H9 (cell line): ENCODE measurements at regions not wholly inside any gene's neighbourhood (a gene's known extent, or its start where the extent isn't known, plus 50 kb on each side); places are given as distances from the start of the nearest gene placed in this dataset.

Experiments used
- DNase-seq: peaks from one replicate; pipeline ENCODE4 v3.0.0-alpha.2; 2017
- H2AFZ ChIP-seq: one replicate; pipeline ENCODE4 v1.6.1; 2013; ENCODE audit warnings: mild to moderate bottlenecking, low read length, control low read depth, moderate library complexity
- H2AK5ac ChIP-seq: 2 replicates; pipeline ENCODE4 v1.6.1; 2013; ENCODE audit warnings: low read length, control low read depth, mixed read lengths; ENCODE audit not compliant: insufficient read length
- H2BK120ac ChIP-seq: one replicate; pipeline ENCODE4 v1.6.1; 2013; ENCODE audit warnings: low read depth, mild to moderate bottlenecking, low read length, control low read depth, inconsistent platforms; ENCODE audit not compliant: poor library complexity, severe bottlenecking
- H2BK12ac ChIP-seq: 2 replicates; pipeline ENCODE4 v1.6.1; 2013; ENCODE audit warnings: low read length, control low read depth, mixed read lengths, low read depth; ENCODE audit not compliant: insufficient read length
- H2BK15ac ChIP-seq: 2 replicates; pipeline ENCODE4 v1.6.1; 2013; ENCODE audit warnings: low read depth, low read length, control low read depth
- H2BK20ac ChIP-seq: one replicate; pipeline ENCODE4 v1.6.1; 2013; ENCODE audit warnings: low read depth, mild to moderate bottlenecking, low read length, control low read depth, inconsistent platforms; ENCODE audit not compliant: poor library complexity, severe bottlenecking
- H2BK5ac ChIP-seq: 2 replicates; pipeline ENCODE4 v1.6.1; 2013; ENCODE audit warnings: low read length, control low read depth, mixed read lengths; ENCODE audit not compliant: insufficient read length
- H3K14ac ChIP-seq: 2 replicates; pipeline ENCODE4 v1.6.1; 2013; ENCODE audit warnings: low read length, control low read depth; ENCODE audit not compliant: insufficient read depth
- H3K18ac ChIP-seq: 2 replicates; pipeline ENCODE4 v1.6.1; 2013; ENCODE audit warnings: low read depth, mild to moderate bottlenecking, mixed read lengths, low read length, control low read depth; ENCODE audit not compliant: insufficient read length
- H3K23ac ChIP-seq: 2 replicates; pipeline ENCODE4 v1.6.1; 2013; ENCODE audit warnings: low read length, control low read depth, mixed read lengths, low read depth; ENCODE audit not compliant: insufficient read length
- H3K23me2 ChIP-seq: 2 replicates; pipeline ENCODE4 v1.6.1; 2013; ENCODE audit warnings: low read depth, mild to moderate bottlenecking, mixed read lengths, low read length, control low read depth; ENCODE audit not compliant: insufficient read length, poor library complexity, severe bottlenecking
- H3K27ac ChIP-seq: 2 replicates; pipeline ENCODE4 v1.5.1; 2013; ENCODE audit warnings: low read length, control low read depth, mixed read lengths, low read depth; ENCODE audit not compliant: insufficient read length
- H3K27me3 ChIP-seq: 2 replicates; pipeline ENCODE4 v1.6.1; 2013; ENCODE audit warnings: low read length, control low read depth, inconsistent platforms; ENCODE audit not compliant: insufficient read depth
- H3K4ac ChIP-seq: 2 replicates; pipeline ENCODE4 v1.6.1; 2013; ENCODE audit warnings: low read depth, mild to moderate bottlenecking, control low read depth, inconsistent platforms, low read length, moderate library complexity
- H3K4me1 ChIP-seq: 2 replicates; pipeline ENCODE4 v1.6.1; 2013; ENCODE audit warnings: low read length, control low read depth, inconsistent platforms; ENCODE audit not compliant: insufficient read depth
- H3K4me2 ChIP-seq: 2 replicates; pipeline ENCODE4 v1.6.1; 2013; ENCODE audit warnings: low read length, control low read depth, mixed read lengths; ENCODE audit not compliant: insufficient read length, insufficient read depth
- H3K56ac ChIP-seq: 2 replicates; pipeline ENCODE4 v1.6.1; 2013; ENCODE audit warnings: low read depth, mild to moderate bottlenecking, mixed read lengths, low read length, control low read depth; ENCODE audit not compliant: insufficient read length
- H3K79me1 ChIP-seq: 2 replicates; pipeline ENCODE4 v1.6.1; 2013; ENCODE audit warnings: low read depth, mild to moderate bottlenecking, moderate library complexity, low read length, control low read depth, inconsistent platforms; ENCODE audit not compliant: insufficient read depth, poor library complexity, severe bottlenecking
- H3K79me2 ChIP-seq: 2 replicates; pipeline ENCODE4 v1.6.1; 2013; ENCODE audit warnings: low read length, control low read depth, inconsistent platforms; ENCODE audit not compliant: insufficient read depth
- H3K9ac ChIP-seq: 2 replicates; pipeline ENCODE4 v1.6.1; 2013; ENCODE audit warnings: low read length, control low read depth, mixed read lengths; ENCODE audit not compliant: insufficient read length; ENCODE audit errors: extremely low read depth
- H3K9me3 ChIP-seq: one replicate; pipeline ENCODE4 v1.6.1; 2013; ENCODE audit warnings: low read depth, low read length, inconsistent platforms; ENCODE audit not compliant: control insufficient read depth
- H3T11ph ChIP-seq: one replicate; pipeline ENCODE4 v1.6.1; 2013; ENCODE audit warnings: mild to moderate bottlenecking, low read length, control low read depth, inconsistent platforms
- H4K20me1 ChIP-seq: one replicate; pipeline ENCODE4 v1.6.1; 2013; ENCODE audit not compliant: control insufficient read depth, insufficient read length, insufficient read depth
- H4K5ac ChIP-seq: 2 replicates; pipeline ENCODE4 v1.6.1; 2013; ENCODE audit warnings: low read depth, mild to moderate bottlenecking, mixed read lengths, low read length, control low read depth; ENCODE audit not compliant: insufficient read length
- H4K8ac ChIP-seq: replicated peaks from 2 replicates; pipeline ENCODE4 v1.6.1; 2013; ENCODE audit warnings: low read length, control low read depth, mixed read lengths, low read depth; ENCODE audit not compliant: insufficient read length
- H4K91ac ChIP-seq: 2 replicates; pipeline ENCODE4 v1.6.1; 2013; ENCODE audit warnings: low read depth, mild to moderate bottlenecking, moderate library complexity, mixed read lengths, low read length, control low read depth; ENCODE audit not compliant: insufficient read length
- H3K27ac Mint-ChIP-seq, 3 experiments: 2 replicates in 2 of 3; 3 replicates in 1 of 3; pipeline ENCODE4 v1.8.0; 2020 to 2021; ENCODE audit warnings: mixed read lengths in 3 of 3, mild to moderate bottlenecking in 1 of 3, moderate library complexity in 1 of 3
- H3K27me3 Mint-ChIP-seq: 2 replicates; pipeline ENCODE4 v1.8.0; 2021; ENCODE audit warnings: low read depth, mild to moderate bottlenecking, moderate library complexity, mixed read lengths
- H3K36me3 Mint-ChIP-seq, 3 experiments: 2 replicates in 2 of 3; 3 replicates in 1 of 3; pipeline ENCODE4 v1.8.0; 2020 to 2021; ENCODE audit warnings: low read depth in 3 of 3, mixed read lengths in 3 of 3; ENCODE audit not compliant: insufficient read depth in 1 of 3
- H3K4me1 Mint-ChIP-seq, 2 experiments: 2 replicates each; pipeline ENCODE4 v1.8.0; 2020; ENCODE audit warnings: mixed read lengths in 2 of 2
- H3K4me3 Mint-ChIP-seq, 2 experiments: 2 replicates in 1 of 2; 3 replicates in 1 of 2; pipeline ENCODE4 v1.8.0; 2020 to 2021; ENCODE audit warnings: mild to moderate bottlenecking in 2 of 2, mixed read lengths in 2 of 2, moderate library complexity in 1 of 2
- H3K9me3 Mint-ChIP-seq, 2 experiments: 2 replicates in 1 of 2; 3 replicates in 1 of 2; pipeline ENCODE4 v1.8.0; 2020; ENCODE audit warnings: mild to moderate bottlenecking in 2 of 2, mixed read lengths in 2 of 2, moderate library complexity in 1 of 2
- CTCF ChIP-seq: fragments of 200-600 bp; sonication (generic); conservative IDR thresholded peaks from 3 replicates; pipeline ENCODE4 v1.8.0; 2021; ENCODE audit warnings: antibody characterized with exemption, mild to moderate bottlenecking
- WGBS: extraction: QIAGEN DNeasy Blood & Tissue Kit; methylation state at CpG from one replicate; pipeline ENCODE4 v1.1.7; 2013; ENCODE audit warnings: missing lambda C conversion rate, low lambda C conversion rate, mixed read lengths; ENCODE audit not compliant: insufficient read length; ENCODE audit errors: extremely low coverage; 5-methylcytosine and 5-hydroxymethylcytosine counted together

DNA sequence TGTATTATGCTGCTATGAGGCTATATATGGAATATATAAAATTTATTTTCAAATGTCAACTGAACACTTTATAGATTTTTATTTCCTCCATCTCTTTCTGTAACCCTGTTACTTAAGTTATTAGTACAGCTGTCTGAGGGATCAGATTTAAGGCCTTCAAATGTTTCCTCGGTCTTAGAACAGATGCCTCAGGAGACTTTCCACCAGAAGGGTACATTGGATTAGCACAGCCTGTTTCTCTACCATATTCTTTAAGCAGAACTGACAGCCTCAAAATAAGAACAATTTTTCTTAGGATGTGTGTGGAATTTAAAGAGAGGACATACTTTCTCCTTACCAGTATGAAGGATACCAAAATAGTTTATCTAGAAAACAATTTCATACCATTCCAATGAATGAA is 53.0 kb upstream of the HGF start:
- no peak for TF ChIP-seq CTCF
- Histone ChIP-seq H2AFZ (no peak overlapping the region), H2AK5ac (no peak overlapping the region), H4K5ac (no peak overlapping the region), H3K14ac (no peak overlapping the region), H2BK15ac (no peak overlapping the region), H3K9ac (no peak overlapping the region), H3K18ac (no peak overlapping the region), H3K4ac (no peak overlapping the region), H3K9me3 (no peaks in the 10 kb centered on the region), H4K8ac (no peak overlapping the region), H2BK12ac (no peak overlapping the region), H3K23ac (no peak overlapping the region), H4K20me1 (no peaks in the 10 kb centered on the region), H3K27me3 (no peaks in the 10 kb centered on the region), H3K56ac (no peak overlapping the region), H2BK20ac (no peak overlapping the region), H4K91ac (no peak overlapping the region), H3K79me2 (no peaks in the 10 kb centered on the region), H3K79me1 (no peaks in the 10 kb centered on the region), H3K27ac (no peak overlapping the region), H3K4me1 (no peaks in the 10 kb centered on the region), H3K23me2 (no peaks in the 10 kb centered on the region), H2BK120ac (no peak overlapping the region), H3K4me2 (no peak overlapping the region), H2BK5ac (no peak overlapping the region), H3T11ph (no peak overlapping the region)
- Mint-ChIP-seq H3K27ac (no peak overlapping the region), H3K4me3 (no peak overlapping the region), H3K9me3 (no peaks in the 10 kb centered on the region), H3K27me3 (no peaks in the 10 kb centered on the region), H3K36me3 (no peaks in the 10 kb centered on the region), H3K4me1 (no peaks in the 10 kb centered on the region)
- no peak for DNase-seq
- WGBS, result no CpG with 5 or more reads among the region's 1 CpG
